Endothelial cell of umbilical vein (primary cell): ENCODE measurements at regions not wholly inside any gene's neighbourhood (a gene's known extent, or its start where the extent isn't known, plus 50 kb on each side); places are given as distances from the start of the nearest gene placed in this dataset.

Source experiments
- CTCF ChIP-seq, 2 donors: IDR thresholded peaks; 1 replicate in 1 of 2; 2 replicates in 1 of 2; pipeline ENCODE4 v1.5.1; 2011; ENCODE audit warnings: low read length in 2 of 2, mild to moderate bottlenecking in 2 of 2, moderate library complexity in 2 of 2, control low read depth in 1 of 2, inconsistent platforms in 1 of 2, low read depth in 1 of 2; ENCODE audit not compliant: insufficient read depth in 1 of 2; ENCODE audit errors: extremely low read depth in 1 of 2
- EZH2 ChIP-seq: IDR thresholded peaks from 2 replicates; pipeline ENCODE4 v1.6.1; 2012; ENCODE audit warnings: borderline replicate concordance, low read depth, mild to moderate bottlenecking, moderate library complexity, low read length, inconsistent platforms; ENCODE audit not compliant: severe bottlenecking
- MAX ChIP-seq: IDR thresholded peaks from 2 replicates; pipeline ENCODE4 v1.6.1; 2011; ENCODE audit not compliant: insufficient read depth, insufficient read length

- no peak for TF ChIP-seq CTCF (IDR thresholded peaks at IDR 0.05; ENCODE audit: extremely low read depth in 1 of 2, insufficient read depth in 1 of 2, low read depth in 1 of 2, low read length in 2 of 2)
- TF ChIP-seq MAX = no peak
- TF ChIP-seq EZH2 = no peak
Observed at GRCh38 chr12:91397866-91398532, 215.4 kb upstream of the DCN start.
